ENCODE measurements at regions not wholly inside any gene's neighbourhood (a gene's known extent, or its start where the extent isn't known, plus 50 kb on each side); places are given as distances from the start of the nearest gene placed in this dataset.

DNA sequence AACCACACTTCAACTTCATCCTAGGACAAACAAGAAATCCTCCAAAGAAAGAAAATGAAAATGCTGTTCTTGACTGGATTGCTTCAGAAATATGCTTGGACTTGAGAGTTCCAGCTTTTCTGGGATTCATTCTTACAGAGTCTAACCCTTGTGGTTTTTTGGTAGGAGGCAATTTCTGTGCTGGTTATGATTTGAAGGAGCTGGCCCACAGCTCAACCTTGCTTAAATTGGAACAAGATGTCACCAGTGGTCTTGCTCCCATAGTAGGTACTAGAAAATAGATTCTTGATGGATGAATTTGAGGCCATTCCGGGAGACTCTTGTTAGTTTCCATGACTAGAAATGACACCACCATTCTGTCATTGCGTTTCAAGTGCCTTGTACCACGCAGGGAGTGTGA is 54.3 kb upstream of the BMP6 start:
- H3K14ac ChIP-seq (ENCODE audit: insufficient read depth, low read length) = no peak overlapping the region
- H3K27ac Mint-ChIP-seq = no peak overlapping the region
- H2BK5ac ChIP-seq (ENCODE audit: insufficient read length, low read length) = no peak overlapping the region
- no peak overlapping the region for H3K56ac ChIP-seq (ENCODE audit: insufficient read length, low read depth, low read length)
- H3K4me2 ChIP-seq (ENCODE audit: insufficient read depth, insufficient read length, low read length) = no peak overlapping the region
- H3K23me2 ChIP-seq (ENCODE audit: insufficient read length, low read depth, low read length, poor library complexity, severe bottlenecking) = no peaks in the 10 kb centered on the region
- no peak overlapping the region for H4K8ac ChIP-seq (replicated peaks; ENCODE audit: insufficient read length, low read depth, low read length)
- H4K20me1 ChIP-seq (ENCODE audit: control insufficient read depth, insufficient read depth, insufficient read length) = no peaks in the 10 kb centered on the region
- H2BK15ac ChIP-seq (ENCODE audit: low read depth, low read length) = no peak overlapping the region
- no peak overlapping the region for H2BK120ac ChIP-seq (ENCODE audit: low read depth, low read length, poor library complexity, severe bottlenecking)
- H3K79me2 ChIP-seq (ENCODE audit: insufficient read depth, low read length) = no peaks in the 10 kb centered on the region
- no peak overlapping the region for H3T11ph ChIP-seq (ENCODE audit: low read length)
- no peaks in the 10 kb centered on the region for H3K9me3 Mint-ChIP-seq
- no peak overlapping the region for H2AFZ ChIP-seq (ENCODE audit: low read length)
- no peak overlapping the region for H3K4me3 Mint-ChIP-seq
- H3K36me3 Mint-ChIP-seq (ENCODE audit: insufficient read depth in 1 of 3, low read depth in 3 of 3) = no peaks in the 10 kb centered on the region
- TF ChIP-seq, protein P1, sequence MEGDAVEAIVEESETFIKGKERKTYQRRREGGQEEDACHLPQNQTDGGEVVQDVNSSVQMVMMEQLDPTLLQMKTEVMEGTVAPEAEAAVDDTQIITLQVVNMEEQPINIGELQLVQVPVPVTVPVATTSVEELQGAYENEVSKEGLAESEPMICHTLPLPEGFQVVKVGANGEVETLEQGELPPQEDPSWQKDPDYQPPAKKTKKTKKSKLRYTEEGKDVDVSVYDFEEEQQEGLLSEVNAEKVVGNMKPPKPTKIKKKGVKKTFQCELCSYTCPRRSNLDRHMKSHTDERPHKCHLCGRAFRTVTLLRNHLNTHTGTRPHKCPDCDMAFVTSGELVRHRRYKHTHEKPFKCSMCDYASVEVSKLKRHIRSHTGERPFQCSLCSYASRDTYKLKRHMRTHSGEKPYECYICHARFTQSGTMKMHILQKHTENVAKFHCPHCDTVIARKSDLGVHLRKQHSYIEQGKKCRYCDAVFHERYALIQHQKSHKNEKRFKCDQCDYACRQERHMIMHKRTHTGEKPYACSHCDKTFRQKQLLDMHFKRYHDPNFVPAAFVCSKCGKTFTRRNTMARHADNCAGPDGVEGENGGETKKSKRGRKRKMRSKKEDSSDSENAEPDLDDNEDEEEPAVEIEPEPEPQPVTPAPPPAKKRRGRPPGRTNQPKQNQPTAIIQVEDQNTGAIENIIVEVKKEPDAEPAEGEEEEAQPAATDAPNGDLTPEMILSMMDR (conservative IDR thresholded peaks at IDR 0.05) = no peak
- H3K79me1 ChIP-seq (ENCODE audit: insufficient read depth, low read depth, low read length, poor library complexity, severe bottlenecking) = no peaks in the 10 kb centered on the region
- no peak overlapping the region for H2AK5ac ChIP-seq (ENCODE audit: insufficient read length, low read length)
- no peak overlapping the region for H3K9ac ChIP-seq (ENCODE audit: extremely low read depth, insufficient read length, low read length)
- no peak overlapping the region for H3K18ac ChIP-seq (ENCODE audit: insufficient read length, low read depth, low read length)
- H3K27me3 Mint-ChIP-seq (ENCODE audit: low read depth) = peaks cover 15% of the 10 kb centered on the region
- no peak overlapping the region for H3K4ac ChIP-seq (ENCODE audit: low read depth, low read length)
- H4K91ac ChIP-seq (ENCODE audit: insufficient read length, low read depth, low read length) = no peak overlapping the region
- no peak overlapping the region for H4K5ac ChIP-seq (ENCODE audit: insufficient read length, low read depth, low read length)
- DNase-seq = no peak
- H3K4me1 ChIP-seq (ENCODE audit: insufficient read depth, low read length) = no peaks in the 10 kb centered on the region
- no CpG with 5 or more reads among the region's 3 CpGs for WGBS (ENCODE audit: extremely low coverage, insufficient read length, low lambda C conversion rate)
- no peaks in the 10 kb centered on the region for H3K9me3 ChIP-seq (ENCODE audit: control insufficient read depth, low read depth, low read length)
- no peak overlapping the region for H3K23ac ChIP-seq (ENCODE audit: insufficient read length, low read depth, low read length)
- H2BK20ac ChIP-seq (ENCODE audit: low read depth, low read length, poor library complexity, severe bottlenecking) = no peak overlapping the region
- no peak overlapping the region for H3K27ac ChIP-seq (ENCODE audit: insufficient read length, low read depth, low read length)
- H2BK12ac ChIP-seq (ENCODE audit: insufficient read length, low read depth, low read length) = no peak overlapping the region
- H3K4me1 Mint-ChIP-seq = peaks cover 10 to 15% of the 10 kb centered on the region in 2 experiments
- H3K27me3 ChIP-seq (ENCODE audit: insufficient read depth, low read length) = no peaks in the 10 kb centered on the region

All from H9 (cell line).